Daoy (cell line): ENCODE measurements at regions not wholly inside any gene's neighbourhood (a gene's known extent, or its start where the extent isn't known, plus 50 kb on each side); places are given as distances from the start of the nearest gene placed in this dataset.
A peak's percentile ranks its signal among the peaks of the same experiment; 100 is the strongest.

Source experiments
- DNase-seq: peaks from one replicate; pipeline ENCODE4 v3.0.0-alpha.2; 2015; ENCODE audit warnings: low read depth

- no peak for DNase-seq
These were observed 50.6 kb upstream of the JAZF1 start for GRCh38 chr7:28231176-28231575.

DNA sequence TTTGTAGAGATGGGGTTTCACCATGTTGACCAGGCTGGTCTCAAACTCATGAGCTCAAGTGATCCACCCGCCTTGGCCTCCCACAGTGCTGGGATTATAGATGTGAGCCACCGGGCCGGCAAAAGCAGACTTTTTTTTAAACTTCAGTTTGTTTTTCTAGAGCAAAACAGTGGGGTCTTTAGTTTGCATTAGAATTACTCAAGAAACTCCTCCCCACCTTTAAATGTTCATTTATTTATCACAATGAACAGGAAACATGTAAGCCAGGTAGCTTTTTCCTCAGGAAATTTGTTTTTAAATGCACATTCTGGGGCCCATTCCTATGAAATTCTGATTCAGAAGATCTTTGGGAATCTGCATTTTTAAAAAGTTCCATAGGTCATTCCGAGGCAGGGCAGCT lies 56.0 kb upstream of the JAZF1 start:
- DNase-seq: no peak

- no peak for DNase-seq
These were observed 56.8 kb upstream of the JAZF1 start for GRCh38 chr7:28237363-28237762.

DNA sequence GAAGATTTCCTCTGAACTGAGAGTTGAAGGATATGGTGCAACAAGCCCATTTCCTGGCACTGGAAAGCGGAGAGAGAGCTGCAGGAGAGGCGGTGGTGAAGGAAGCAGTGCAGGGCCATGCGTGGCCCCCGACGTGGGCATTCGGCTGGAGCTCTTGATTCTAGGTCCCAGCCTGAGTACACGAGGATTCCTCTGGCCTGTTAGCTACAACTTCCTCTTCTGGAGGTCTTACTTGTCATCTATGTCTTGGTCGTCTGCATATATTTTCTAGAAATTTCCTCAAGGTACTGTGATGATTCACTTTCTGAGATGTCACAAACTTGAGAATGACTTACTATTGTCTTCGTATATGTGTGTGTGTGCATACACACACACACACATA lies 59.2 kb upstream of the JAZF1 start:
- no peak for DNase-seq

GRCh38 chr7:28240481-28240880 lies 59.9 kb upstream of the JAZF1 start:
- no peak for DNase-seq

DNA sequence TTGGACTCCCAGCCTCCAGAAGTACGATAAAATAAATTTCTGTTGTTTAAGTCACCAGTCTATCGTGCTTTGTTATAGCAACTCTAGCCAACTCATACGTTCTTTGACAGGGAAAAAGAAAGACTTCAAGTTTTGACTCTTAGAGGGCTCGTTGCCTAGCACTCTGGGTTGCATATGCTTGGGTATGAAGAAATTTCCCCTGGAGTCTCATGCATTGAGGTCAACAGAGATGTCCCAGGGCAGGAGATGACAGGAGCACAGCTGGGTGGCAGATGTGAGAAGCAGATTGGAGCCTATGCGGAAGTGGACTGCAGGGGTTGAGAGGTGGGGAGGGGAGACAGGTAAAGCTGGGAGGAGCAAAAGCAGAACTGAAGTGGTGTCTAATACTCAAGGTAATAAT lies 63.3 kb upstream of the JAZF1 start:
- DNase-seq: no peak

DNA sequence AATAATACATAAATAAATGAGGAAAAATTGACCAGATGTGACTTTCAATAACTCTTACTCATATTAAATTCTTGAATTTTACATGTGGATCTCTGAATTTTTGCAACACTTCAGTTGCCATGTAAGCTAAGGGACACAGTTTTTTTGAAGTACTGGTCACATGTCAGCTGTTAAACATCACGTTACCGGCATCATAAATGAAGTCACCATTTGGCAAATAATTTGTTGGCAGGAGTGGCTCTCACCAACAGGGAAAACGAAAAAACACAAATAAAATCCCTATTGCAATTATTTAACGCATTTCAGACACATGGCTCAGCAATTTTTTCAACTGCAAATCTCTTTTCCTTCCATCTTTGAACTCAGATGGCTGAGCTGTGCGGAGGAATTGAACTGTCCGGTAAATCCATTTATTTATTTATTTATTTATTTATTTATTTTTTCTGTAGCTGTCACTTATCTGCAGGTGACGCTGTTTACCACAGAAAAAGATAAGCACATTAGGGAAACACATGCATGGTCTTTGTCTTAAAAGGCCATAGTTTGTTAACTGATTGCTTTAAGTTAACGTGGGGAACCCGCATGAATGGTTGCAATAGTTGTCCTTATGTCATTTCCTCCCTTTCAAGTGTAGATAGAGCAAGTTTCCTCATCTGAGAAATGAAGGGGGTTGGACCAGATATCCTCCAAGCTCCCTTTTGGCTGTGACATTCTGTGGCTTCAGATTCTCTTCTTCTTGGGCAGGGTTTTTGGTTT lies 64.7 kb upstream of the JAZF1 start:
- no peak for DNase-seq

- DNase-seq: no peak
These were observed 66.4 kb upstream of the JAZF1 start for GRCh38 chr7:28246921-28247461.

DNA sequence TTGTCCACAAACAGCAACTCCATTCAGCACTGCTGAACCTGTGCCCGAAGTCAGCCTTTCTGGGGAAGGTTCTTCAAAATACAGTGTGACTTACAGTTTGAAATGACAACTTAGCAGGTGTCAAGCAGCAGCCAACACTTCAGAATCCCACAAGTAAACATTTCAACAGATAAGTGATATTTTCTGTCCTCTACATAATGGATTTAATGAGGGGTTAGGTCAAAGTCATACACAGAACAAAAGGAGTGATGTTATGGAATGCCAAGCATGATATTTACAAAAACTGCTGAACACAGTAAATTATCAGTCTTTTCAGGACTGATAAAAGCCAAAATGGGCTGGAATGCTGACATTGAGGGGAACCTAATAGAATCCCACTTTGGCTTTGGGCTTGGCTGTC lies 77.6 kb upstream of the JAZF1 start:
- no peak for DNase-seq

DNA sequence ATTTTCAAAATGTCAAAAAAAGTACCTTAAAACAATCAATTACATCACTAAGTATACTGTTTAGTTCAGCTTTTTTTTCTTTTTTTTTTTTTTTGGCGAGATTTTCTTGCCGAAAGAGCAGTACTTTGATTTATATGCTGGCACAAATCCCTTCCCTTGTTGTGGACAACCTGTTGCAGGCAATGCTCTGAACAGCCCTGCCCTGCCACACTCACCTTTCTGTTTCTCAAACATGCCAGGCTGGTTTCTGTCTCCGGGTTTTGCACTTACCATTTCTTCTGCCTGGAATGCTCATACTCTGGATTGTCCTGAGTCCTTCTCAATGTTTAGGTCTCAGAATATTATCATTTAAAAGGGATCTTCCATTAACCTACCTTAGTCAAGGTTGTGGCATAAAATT lies 80.4 kb upstream of the JAZF1 start:
- DNase-seq: no peak

DNA sequence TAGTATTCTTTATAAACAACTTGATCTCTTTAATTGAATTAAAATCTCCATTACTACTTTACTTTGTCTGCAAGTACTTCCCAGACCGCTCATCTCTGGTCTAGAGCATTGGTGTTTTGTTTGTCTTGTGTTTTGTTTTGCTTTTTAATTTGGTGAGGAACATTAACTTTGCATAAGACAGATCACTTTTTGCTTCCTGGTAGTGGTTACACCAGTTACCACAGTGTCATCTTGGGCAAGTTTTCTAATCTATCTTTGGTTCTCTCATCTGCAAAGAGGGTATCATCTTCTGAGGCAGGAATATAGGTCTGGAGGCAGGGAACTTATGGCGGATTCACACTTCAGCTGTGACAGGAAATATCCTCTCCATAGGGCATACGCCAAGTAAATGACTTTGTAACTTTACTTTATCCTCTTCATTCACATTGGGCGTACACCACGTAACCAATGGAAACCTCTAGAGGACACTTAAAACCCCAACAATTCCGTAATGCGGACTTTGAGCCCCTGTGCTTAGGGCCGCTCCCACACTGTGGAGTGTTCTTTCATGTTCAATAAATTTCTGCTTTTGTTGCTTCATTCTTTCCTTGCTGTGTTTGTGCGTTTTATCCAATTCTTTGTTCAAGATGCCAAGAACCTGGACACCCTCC lies 83.2 kb upstream of the JAZF1 start:
- DNase-seq: no peak

GRCh38 chr7:28266402-28266801 lies 85.8 kb upstream of the JAZF1 start:
- DNase-seq: no peak

DNA sequence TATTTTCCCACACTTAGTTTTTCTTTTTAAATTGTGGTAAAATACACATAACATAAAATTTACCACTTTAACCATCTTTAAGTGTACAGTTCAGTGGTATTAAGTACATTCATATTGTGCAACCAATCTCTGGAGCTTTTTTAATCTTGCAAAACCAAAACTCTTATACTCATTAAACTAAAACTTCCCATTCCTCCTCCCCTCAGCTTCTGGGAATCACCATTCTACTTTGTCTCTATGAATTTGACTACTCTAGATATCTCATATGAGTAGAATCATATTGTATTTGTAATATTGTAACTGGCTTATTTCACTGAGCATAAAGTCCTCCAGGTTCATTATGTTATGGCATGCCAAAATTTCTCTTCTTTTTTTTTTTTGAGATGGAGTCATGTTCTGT lies 86.4 kb upstream of the JAZF1 start:
- DNase-seq: no peak

- DNase-seq: no peak
These were observed 89.2 kb upstream of the JAZF1 start for GRCh38 chr7:28269700-28270361.

DNA sequence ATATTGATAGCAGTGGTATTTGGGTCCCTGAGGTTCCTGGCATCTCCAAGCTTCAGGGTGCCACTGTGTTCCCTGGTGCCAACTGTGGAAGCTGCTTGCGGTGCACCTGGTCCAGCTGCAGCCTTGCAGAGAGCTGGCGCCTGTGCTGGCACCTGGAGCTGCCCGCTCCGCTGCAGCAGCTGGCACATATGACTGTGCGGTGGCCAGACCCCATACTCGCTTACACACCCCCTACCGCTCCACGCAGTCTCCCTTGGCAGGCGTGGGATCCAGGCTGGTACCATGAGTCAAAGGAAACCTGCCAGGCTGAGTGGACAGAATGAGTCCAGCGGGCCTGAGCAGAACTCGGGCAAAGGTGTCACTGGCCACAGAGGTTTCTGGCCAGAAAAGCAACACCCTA lies 89.9 kb upstream of the JAZF1 start:
- no peak for DNase-seq

GRCh38 chr7:28272461-28272877 lies 91.9 kb upstream of the JAZF1 start:
- peak; percentile 44 for DNase-seq

- DNase-seq: no peak
These were observed 95.7 kb upstream of the JAZF1 start for GRCh38 chr7:28276298-28276697.

GRCh38 chr7:28277364-28277763 lies 96.8 kb upstream of the JAZF1 start:
- no peak for DNase-seq

DNA sequence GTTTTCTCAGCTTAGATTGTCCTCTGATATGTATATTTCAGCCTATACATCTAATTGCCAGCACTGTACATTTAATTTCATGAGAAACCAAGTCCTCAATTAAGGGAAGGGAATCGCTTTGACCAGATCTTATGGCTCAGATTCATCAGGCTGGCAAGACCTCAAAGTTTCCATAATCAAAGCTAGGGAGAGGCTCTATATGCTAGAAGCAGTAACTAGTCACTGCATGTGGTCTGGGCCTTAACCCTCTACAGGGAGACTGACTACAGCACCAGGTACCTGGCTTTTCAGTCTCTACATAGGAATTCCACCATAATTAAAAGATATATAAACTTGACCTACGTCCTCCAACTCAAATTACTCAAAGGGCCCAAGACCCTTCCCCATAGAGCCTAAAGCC lies 97.4 kb upstream of the JAZF1 start:
- DNase-seq: no peak

DNA sequence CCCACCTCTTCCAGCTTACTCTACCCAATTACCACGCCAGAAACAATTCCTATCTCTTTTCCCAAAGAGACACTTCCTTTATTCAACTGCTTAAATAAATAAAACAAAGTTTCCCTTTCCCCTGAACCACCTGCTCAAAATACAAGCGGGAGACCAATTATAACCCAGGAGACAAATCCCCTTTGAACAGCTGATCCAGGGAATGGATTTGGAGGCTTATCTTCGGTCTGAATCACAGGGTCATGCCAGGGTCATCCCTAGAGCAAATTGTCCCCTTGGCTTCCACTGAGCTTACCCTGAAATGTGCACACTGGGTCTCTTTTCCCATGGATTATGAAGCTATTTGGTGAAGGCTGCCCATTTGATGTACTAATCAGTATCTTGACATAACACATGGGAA lies 99.9 kb upstream of the JAZF1 start:
- no peak for DNase-seq

DNA sequence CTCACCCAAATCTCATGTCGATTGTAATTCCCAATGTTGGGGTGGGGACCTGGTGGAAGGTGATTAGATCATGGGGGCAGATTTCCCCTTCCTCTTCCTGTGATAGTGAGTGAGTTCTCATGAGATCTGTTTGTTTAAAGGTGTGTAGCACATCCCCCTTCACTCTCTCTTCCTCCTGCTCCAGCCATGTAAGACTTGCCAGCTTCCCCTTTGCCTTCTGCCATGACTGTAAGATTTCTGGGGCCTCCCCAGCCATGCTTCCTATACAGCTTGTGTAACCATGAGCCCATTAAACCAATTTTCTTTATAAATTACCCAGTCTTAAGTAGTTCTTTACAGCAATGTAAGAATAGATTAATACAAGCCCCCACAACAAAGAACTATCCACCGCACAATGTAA lies 109.9 kb upstream of the JAZF1 start:
- no peak for DNase-seq

DNA sequence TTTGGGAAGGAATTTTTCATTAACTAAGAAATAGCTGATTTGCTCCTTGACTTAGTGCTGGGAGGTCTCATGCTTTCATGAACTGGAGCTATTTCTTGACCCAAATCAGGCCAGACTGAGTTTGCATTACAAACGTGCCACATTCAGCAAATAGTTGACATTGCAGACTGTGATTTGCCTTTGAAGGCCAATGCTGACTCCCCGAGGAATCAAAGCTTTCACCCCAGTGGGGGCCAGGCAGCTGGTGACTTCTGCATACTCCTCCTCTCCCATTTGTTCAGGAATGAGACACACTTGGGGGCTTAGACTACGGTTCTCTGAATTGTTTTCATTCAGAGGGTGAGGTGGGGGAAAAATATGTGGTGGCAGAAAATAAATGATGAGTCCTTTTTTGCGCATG lies 111.0 kb upstream of the JAZF1 start:
- DNase-seq: no peak
